ENCODE measurements at regions not wholly inside any gene's neighbourhood (a gene's known extent, or its start where the extent isn't known, plus 50 kb on each side); places are given as distances from the start of the nearest gene placed in this dataset.

DNA sequence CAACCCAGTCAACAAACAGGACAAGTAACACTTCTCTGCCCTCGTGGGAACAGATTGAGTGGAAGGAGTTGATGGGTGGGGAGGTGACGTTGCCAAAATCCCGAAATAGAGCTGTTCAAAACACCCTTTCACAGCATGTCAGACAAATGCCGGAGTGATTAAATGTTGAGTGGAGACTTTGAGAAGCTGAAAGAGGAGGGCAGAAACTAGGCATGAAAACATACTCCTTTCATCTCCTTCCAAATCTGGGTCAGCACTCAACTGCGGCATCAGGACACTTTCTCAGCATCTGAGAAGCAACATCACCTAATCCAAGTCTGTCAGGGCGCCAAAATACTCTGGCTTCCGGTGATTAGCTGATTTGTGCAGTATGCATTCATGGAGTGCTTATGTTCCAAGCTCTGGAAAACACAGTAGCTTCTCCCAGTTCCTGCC lies 51.5 kb upstream of the MRI1 start:
- no peak overlapping the region for H3K4me3 ChIP-seq (ENCODE audit: low read depth, low read length)
- no peak for DNase-seq (ENCODE audit: low read depth)
- TF ChIP-seq, protein P1, sequence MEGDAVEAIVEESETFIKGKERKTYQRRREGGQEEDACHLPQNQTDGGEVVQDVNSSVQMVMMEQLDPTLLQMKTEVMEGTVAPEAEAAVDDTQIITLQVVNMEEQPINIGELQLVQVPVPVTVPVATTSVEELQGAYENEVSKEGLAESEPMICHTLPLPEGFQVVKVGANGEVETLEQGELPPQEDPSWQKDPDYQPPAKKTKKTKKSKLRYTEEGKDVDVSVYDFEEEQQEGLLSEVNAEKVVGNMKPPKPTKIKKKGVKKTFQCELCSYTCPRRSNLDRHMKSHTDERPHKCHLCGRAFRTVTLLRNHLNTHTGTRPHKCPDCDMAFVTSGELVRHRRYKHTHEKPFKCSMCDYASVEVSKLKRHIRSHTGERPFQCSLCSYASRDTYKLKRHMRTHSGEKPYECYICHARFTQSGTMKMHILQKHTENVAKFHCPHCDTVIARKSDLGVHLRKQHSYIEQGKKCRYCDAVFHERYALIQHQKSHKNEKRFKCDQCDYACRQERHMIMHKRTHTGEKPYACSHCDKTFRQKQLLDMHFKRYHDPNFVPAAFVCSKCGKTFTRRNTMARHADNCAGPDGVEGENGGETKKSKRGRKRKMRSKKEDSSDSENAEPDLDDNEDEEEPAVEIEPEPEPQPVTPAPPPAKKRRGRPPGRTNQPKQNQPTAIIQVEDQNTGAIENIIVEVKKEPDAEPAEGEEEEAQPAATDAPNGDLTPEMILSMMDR (IDR thresholded peaks at IDR 0.05; ENCODE audit: insufficient read depth, low read depth, low read length, missing control alignments), result no peak

DNA sequence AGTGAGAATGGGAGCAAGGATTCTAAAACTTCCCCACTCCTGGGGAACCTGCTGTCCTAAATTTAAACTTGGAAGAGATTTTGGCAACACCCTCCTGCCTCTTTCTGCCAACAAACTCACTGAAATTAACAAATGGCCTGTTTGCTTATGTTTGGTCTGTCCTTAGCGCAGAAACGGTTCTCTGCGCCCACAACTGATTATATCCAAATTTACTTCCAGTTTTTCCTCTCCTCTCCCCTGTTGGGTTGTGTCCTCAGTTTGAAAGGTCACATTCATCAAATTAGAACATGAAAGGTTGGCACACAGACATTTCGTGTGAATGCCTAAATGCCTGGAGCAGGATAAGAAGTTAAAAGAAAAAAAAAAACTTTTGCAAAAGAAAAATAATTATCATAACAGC lies 56.4 kb upstream of the MRI1 start:
- no peak for DNase-seq (ENCODE audit: low read depth)
- no peak overlapping the region for H3K4me3 ChIP-seq (ENCODE audit: low read depth, low read length)
- TF ChIP-seq, protein P1 (IDR thresholded peaks at IDR 0.05; ENCODE audit: insufficient read depth, low read depth, low read length, missing control alignments), result no peak

DNA sequence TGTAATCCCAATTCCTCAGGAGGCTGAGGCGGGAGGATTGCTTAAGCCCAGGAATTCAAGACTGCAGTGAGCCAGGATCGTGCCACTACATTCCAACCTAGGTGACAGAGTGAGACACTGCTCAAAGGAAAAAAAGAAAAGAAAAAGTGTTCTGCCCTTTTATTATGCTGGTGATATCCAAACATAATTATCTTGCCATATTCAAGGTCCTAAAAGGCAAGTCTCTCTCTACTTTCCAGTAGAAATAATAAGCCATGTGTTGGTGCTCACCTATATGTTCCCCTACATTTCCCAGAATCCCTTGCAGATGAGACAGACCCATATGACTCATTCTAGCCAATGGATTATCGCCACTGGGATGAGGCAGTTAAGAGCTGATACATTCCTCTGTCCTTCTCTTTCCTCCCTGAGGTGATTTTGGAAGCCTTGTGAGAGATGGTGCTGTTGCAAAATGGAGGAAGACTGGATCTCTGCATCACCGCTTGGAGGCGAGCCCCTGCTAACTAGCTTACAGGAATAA lies 58.3 kb upstream of the MRI1 start:
- TF ChIP-seq, protein P1 (IDR thresholded peaks at IDR 0.05; ENCODE audit: insufficient read depth, low read depth, low read length, missing control alignments), result no peak
- no peak for DNase-seq (ENCODE audit: low read depth)
- H3K4me3 ChIP-seq (ENCODE audit: low read depth, low read length), result no peak overlapping the region

DNA sequence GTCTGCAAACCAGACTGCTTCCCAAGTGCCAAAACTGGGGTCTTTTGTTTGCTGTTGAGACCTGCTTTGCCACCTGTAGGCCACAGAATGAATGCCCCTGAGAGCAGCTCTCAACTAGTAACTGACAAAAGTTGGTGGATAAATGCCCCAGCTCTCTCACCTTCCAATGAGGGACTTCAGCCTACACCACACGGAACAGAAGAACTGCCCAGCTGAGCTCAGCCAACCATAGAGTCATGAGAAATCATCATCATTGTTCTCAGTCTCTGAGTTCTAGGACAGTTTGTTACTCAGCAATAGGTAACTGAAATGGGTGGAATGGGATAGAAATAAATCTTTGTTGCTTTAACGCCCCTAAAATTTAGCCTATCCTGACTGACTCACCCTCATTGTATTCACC lies 59.1 kb upstream of the MRI1 start:
- no peak overlapping the region for H3K4me3 ChIP-seq (ENCODE audit: low read depth, low read length)
- DNase-seq (ENCODE audit: low read depth), result no peak
- TF ChIP-seq, protein P1 (IDR thresholded peaks at IDR 0.05; ENCODE audit: insufficient read depth, low read depth, low read length, missing control alignments), result no peak

DNA sequence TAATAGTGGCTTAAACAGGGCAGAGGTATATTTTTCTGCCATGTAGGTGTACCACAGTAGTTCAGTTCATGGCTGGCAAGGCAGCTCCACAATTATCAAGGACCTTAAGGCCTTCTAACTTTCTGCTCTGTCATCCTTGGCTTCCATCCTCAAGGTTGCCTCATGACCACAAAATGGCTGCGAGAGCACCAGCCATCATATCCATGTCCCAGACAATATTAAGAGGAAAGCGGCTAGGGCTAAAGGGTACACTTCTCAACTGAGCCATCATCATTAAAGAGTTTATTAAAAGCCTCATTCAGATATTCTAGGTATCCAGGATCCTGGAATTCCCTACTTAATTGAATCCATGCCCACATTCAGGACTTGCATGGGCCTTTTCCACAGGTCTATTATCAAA lies 62.7 kb upstream of the MRI1 start:
- TF ChIP-seq, protein P1 (IDR thresholded peaks at IDR 0.05; ENCODE audit: insufficient read depth, low read depth, low read length, missing control alignments), result no peak

DNA sequence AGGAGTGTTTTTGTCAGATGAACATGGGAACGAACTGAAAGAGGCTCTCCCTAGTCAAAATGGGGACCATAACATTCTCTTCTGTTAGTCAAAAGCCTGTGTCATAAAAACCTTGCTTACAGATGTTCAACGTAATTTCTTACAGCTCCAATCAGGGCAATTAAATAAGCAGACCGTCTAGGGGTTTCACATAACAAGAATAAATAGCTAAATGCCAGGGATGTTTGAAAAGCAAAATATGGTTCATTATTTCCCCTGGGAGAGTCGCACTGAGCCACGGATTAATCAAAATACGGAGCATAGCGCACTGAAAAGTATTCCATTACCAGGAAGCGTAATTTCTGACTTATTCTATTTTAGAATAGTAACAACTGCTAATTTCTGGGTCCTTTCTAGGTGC lies 63.7 kb upstream of the MRI1 start:
- TF ChIP-seq, protein P1 (IDR thresholded peaks at IDR 0.05; ENCODE audit: insufficient read depth, low read depth, low read length, missing control alignments), result no peak
- no peak overlapping the region for H3K4me3 ChIP-seq (ENCODE audit: low read depth, low read length)
- DNase-seq (ENCODE audit: low read depth), result no peak

More for the DNA sequence above, 62.7 kb upstream of the MRI1 start:
- DNase-seq (ENCODE audit: low read depth), result no peak
- no peak overlapping the region for H3K4me3 ChIP-seq (ENCODE audit: low read depth, low read length)

DNA sequence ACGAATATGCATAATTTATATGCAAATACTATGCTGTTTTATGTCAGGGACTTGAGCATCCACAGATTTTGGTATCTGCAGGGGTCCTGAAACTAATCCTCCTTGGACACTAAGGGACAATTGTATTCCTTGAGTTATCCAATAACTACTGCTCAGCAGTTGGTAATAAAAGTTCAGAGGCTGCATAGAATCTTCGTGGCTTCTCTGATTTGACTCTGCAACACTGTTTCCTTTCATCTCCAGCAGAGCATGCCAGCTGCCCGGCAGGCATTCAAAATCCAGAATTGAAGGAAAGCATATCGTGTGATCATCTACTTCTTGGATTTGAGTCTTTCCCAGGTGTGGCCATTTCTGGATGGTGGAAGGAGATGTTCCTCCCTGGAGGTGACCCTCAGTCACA lies 64.5 kb upstream of the MRI1 start:
- no peak overlapping the region for H3K4me3 ChIP-seq (ENCODE audit: low read depth, low read length)
- TF ChIP-seq, protein P1 (IDR thresholded peaks at IDR 0.05; ENCODE audit: insufficient read depth, low read depth, low read length, missing control alignments), result no peak
- no peak for DNase-seq (ENCODE audit: low read depth)
